A673 (cell line): ENCODE measurements at regions not wholly inside any gene's neighbourhood (a gene's known extent, or its start where the extent isn't known, plus 50 kb on each side); places are given as distances from the start of the nearest gene placed in this dataset.

Experiments used
- BruUV-seq: library from RNA; stranded (reverse); fragments of 400-500 nt; replicated peaks from 2 replicates; lab custom pipeline; 2021; lab: Mats Ljungman, UMichigan
- CTCF ChIA-PET: fragments of 300-600 bp; sonication (Branson Sonifier 250); formaldehyde crosslinking; loops from one replicate; lab custom pipeline; 2022; ENCODE audit warnings: antibody characterized with exemption; lab: Charles Lee
- POLR2A ChIA-PET: fragments of 300-600 bp; sonication (Branson Sonifier 250); formaldehyde crosslinking; loops from one replicate; lab custom pipeline; 2022; ENCODE audit warnings: antibody characterized with exemption; ENCODE audit not compliant: low non-redundant PET; lab: Charles Lee
- DNase-seq: peaks from one replicate; pipeline ENCODE4 v3.0.0-alpha.2; 2015; ENCODE audit warnings: low spot score
- H3K27ac ChIP-seq: fragments of 200-600 bp; sonication (generic); 2 replicates; pipeline ENCODE4 v1.5.1; 2016; ENCODE audit warnings: mixed run types, low read depth, mild to moderate bottlenecking, mixed read lengths, antibody characterized with exemption, low read length; ENCODE audit not compliant: poor library complexity, severe bottlenecking
- H3K27me3 ChIP-seq: fragments of 200-600 bp; sonication (generic); replicated peaks from 2 replicates; pipeline ENCODE4 v1.6.1; 2017; ENCODE audit warnings: mixed run types, low read depth, mild to moderate bottlenecking, mixed read lengths, antibody characterized with exemption, low read length; ENCODE audit not compliant: insufficient read depth, poor library complexity
- H3K36me3 ChIP-seq: fragments of 200-600 bp; sonication (generic); 2 replicates; pipeline ENCODE4 v1.6.1; 2016; ENCODE audit warnings: mixed run types, mild to moderate bottlenecking, mixed read lengths, antibody characterized with exemption, low read length; ENCODE audit not compliant: insufficient read depth, poor library complexity, severe bottlenecking
- H3K4me1 ChIP-seq: fragments of 200-600 bp; sonication (generic); 2 replicates; pipeline ENCODE4 v1.6.1; 2017; ENCODE audit warnings: mixed run types, mild to moderate bottlenecking, mixed read lengths, antibody characterized with exemption, low read length; ENCODE audit not compliant: insufficient read depth, poor library complexity, severe bottlenecking
- H3K4me3 ChIP-seq: fragments of 200-600 bp; sonication (generic); 2 replicates; pipeline ENCODE4 v1.5.1; 2016; ENCODE audit warnings: low read depth, mixed run types, mild to moderate bottlenecking, mixed read lengths, low read length; ENCODE audit not compliant: poor library complexity, severe bottlenecking
- H3K9me3 ChIP-seq: fragments of 200-600 bp; sonication (generic); 2 replicates; pipeline ENCODE4 v1.6.1; 2016; ENCODE audit warnings: mixed run types, low read depth, mild to moderate bottlenecking, mixed read lengths, antibody characterized with exemption, low read length; ENCODE audit not compliant: poor library complexity, severe bottlenecking
- CTCF ChIP-seq: fragments of 300-800, 200-600 bp; sonication (generic); conservative IDR thresholded peaks from 2 replicates; pipeline ENCODE4 v1.5.1; 2017; ENCODE audit warnings: low read depth, mild to moderate bottlenecking, antibody characterized with exemption, low read length, moderate library complexity, mixed read lengths
- EZH2 ChIP-seq: fragments of 200-600 bp; sonication (generic); IDR thresholded peaks from 2 replicates; pipeline ENCODE4 v1.6.1; 2017; ENCODE audit warnings: borderline replicate concordance, low read depth, mild to moderate bottlenecking, mixed read lengths, antibody characterized with exemption, low read length; ENCODE audit not compliant: poor library complexity, severe bottlenecking
- intact Hi-C: fragments of 100-400 bp; cut with micrococcal nuclease; formaldehyde crosslinking; loops from one replicate; pipeline ENCODE4 v1.10.0; 2022; ENCODE audit not compliant: unreplicated experiment

DNA sequence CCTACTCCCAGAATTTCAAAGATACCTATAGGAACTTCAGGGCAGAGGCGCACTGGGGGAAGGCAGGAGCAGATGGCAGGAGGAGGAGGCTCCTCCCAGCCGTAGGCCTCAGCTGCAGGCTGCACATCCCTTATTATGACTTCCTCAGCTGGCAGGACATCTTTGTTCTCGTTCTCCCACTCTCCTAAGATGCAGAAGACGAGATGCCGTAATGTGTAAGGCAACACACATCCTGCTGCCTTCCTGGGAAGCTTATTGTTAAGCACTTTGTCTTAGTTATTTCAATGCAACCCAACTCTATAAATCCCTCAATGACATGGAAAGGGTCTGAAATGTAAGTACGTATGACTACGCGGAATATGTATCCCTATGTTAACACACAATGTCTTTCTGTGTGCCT, 599.8 kb upstream of the MGMT start:
- Histone ChIP-seq H3K27me3 (no peaks in the 10 kb centered on the region), H3K4me3 (no peak overlapping the region), H3K9me3 (no peaks in the 10 kb centered on the region), H3K4me1 (no peaks in the 10 kb centered on the region), H3K36me3 (no peaks in the 10 kb centered on the region), H3K27ac (no peak overlapping the region)
- no TSS peak for BruUV-seq
- intact Hi-C loops: no loop called here
- TF ChIP-seq CTCF (no peak), EZH2 (no peak)
- POLR2A ChIA-PET: no interaction called here
- DNase-seq: no peak
- CTCF ChIA-PET: no interaction called here

- Histone ChIP-seq H3K4me1 (no peaks in the 10 kb centered on the region), H3K27me3 (no peaks in the 10 kb centered on the region), H3K9me3 (no peaks in the 10 kb centered on the region), H3K36me3 (no peaks in the 10 kb centered on the region), H3K27ac (no peak overlapping the region), H3K4me3 (no peak overlapping the region)
- no peak for DNase-seq
- no peak for TF ChIP-seq EZH2
- no peak for TF ChIP-seq CTCF
- POLR2A ChIA-PET: no interaction called here
- no TSS peak for BruUV-seq
- intact Hi-C loops: no loop called here
- CTCF ChIA-PET: no interaction called here
Observed at GRCh38 chr10:128867819-128868218, 599.2 kb upstream of the MGMT start.

GRCh38 chr10:128868481-128868880, 598.6 kb upstream of the MGMT start:
- CTCF ChIA-PET: no interaction called here
- no peak overlapping the region for H3K4me3 ChIP-seq
- no peaks in the 10 kb centered on the region for H3K9me3 ChIP-seq
- no peak for DNase-seq
- no peaks in the 10 kb centered on the region for H3K36me3 ChIP-seq
- peaks cover 5% of the 10 kb centered on the region for H3K4me1 ChIP-seq
- no peak for TF ChIP-seq EZH2
- 0 out of 2 replicates have a peak, but pooled peaks have one; percentile 9 for TF ChIP-seq CTCF
- POLR2A ChIA-PET: no interaction called here
- no peak overlapping the region for H3K27ac ChIP-seq
- intact Hi-C loops: no loop called here
- no TSS peak for BruUV-seq
- H3K27me3 ChIP-seq: no peaks in the 10 kb centered on the region
